ENCODE measurements at regions not wholly inside any gene's neighbourhood (a gene's known extent, or its start where the extent isn't known, plus 50 kb on each side); places are given as distances from the start of the nearest gene placed in this dataset.

DNA sequence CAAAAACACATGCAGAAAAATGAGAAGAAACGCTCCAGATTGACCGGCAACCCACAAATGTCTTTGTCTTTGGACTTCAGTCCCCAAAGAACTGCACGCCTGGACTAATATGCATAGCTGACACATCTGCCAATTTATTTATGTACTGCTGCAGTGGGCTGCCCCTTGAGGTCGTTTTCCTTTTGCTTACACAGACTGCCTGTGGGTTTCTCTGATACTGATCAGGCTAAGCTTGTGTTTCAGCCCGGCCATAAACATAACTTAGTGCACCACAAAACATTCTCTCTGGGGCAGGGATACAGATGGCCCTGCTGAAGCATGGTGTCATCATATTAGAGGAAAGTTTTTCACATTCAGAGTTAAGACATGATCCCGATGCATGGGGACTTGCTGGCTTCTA lies 75.4 kb downstream of the NUDT12 start:
- H3K9ac ChIP-seq (ENCODE audit: low read depth, low read length, poor library complexity, severe bottlenecking) = no peak overlapping the region
- peaks cover 8% of the 10 kb centered on the region for H3K4me1 ChIP-seq (ENCODE audit: insufficient read depth, low read length, poor library complexity, severe bottlenecking)
- TF ChIP-seq EZH2phosphoT487 (IDR thresholded peaks at IDR 0.05; ENCODE audit: borderline replicate concordance) = no peak
- TF ChIP-seq, protein P1, sequence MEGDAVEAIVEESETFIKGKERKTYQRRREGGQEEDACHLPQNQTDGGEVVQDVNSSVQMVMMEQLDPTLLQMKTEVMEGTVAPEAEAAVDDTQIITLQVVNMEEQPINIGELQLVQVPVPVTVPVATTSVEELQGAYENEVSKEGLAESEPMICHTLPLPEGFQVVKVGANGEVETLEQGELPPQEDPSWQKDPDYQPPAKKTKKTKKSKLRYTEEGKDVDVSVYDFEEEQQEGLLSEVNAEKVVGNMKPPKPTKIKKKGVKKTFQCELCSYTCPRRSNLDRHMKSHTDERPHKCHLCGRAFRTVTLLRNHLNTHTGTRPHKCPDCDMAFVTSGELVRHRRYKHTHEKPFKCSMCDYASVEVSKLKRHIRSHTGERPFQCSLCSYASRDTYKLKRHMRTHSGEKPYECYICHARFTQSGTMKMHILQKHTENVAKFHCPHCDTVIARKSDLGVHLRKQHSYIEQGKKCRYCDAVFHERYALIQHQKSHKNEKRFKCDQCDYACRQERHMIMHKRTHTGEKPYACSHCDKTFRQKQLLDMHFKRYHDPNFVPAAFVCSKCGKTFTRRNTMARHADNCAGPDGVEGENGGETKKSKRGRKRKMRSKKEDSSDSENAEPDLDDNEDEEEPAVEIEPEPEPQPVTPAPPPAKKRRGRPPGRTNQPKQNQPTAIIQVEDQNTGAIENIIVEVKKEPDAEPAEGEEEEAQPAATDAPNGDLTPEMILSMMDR (conservative IDR thresholded peaks at IDR 0.05; ENCODE audit: low read length) = no peak
- H3K4me3 ChIP-seq (ENCODE audit: low read length, poor library complexity, severe bottlenecking) = no peak overlapping the region
- H3K9me2 ChIP-seq (replicated peaks; ENCODE audit: low read depth, low read length) = no peaks in the 10 kb centered on the region
- no peaks in the 10 kb centered on the region for H3F3A ChIP-seq (ENCODE audit: low read depth)
- no peaks in the 10 kb centered on the region for H4K20me1 ChIP-seq (ENCODE audit: insufficient read depth, low read length, poor library complexity, severe bottlenecking)
- H3K4me2 ChIP-seq (ENCODE audit: low read depth, low read length, poor library complexity, severe bottlenecking) = no peak overlapping the region
- no peaks in the 10 kb centered on the region for H3K36me3 ChIP-seq (ENCODE audit: insufficient read depth, low read length)
- H3K27me3 ChIP-seq (ENCODE audit: insufficient read depth, low read length, poor library complexity, severe bottlenecking) = no peaks in the 10 kb centered on the region
- no peak overlapping the region for H2AFZ ChIP-seq (ENCODE audit: low read length)
- H3K9me3 ChIP-seq (ENCODE audit: insufficient read depth, low read depth, low read length) = no peaks in the 10 kb centered on the region
- H3K79me2 ChIP-seq (ENCODE audit: insufficient read depth, low read length) = no peaks in the 10 kb centered on the region

DNA sequence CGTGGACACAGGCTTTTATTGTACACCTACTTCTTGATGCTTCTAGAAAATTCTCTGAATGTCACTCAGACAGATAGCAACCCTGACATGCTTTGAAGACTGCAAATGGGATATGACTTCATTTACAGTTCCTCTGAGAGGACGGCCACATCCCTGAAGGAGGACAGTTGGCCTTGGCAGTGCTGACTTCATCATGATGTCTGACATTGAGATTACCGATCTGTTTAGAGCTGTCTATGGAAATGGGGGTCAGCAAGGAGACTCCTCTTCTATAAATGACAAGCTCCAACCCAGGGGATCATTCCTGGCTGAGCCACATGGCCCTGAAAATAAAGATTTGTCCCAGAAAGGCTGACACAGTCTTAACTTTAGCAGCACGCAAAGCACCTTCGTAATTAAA lies 75.8 kb downstream of the NUDT12 start:
- Histone ChIP-seq H3K4me1 (ENCODE audit: insufficient read depth, low read length, poor library complexity, severe bottlenecking) (peaks cover 8% of the 10 kb centered on the region), H3F3A (ENCODE audit: low read depth) (no peaks in the 10 kb centered on the region), H3K79me2 (ENCODE audit: insufficient read depth, low read length) (no peaks in the 10 kb centered on the region), H4K20me1 (ENCODE audit: insufficient read depth, low read length, poor library complexity, severe bottlenecking) (no peaks in the 10 kb centered on the region), H3K9me3 (ENCODE audit: insufficient read depth, low read depth, low read length) (no peaks in the 10 kb centered on the region), H3K36me3 (ENCODE audit: insufficient read depth, low read length) (no peaks in the 10 kb centered on the region), H2AFZ (ENCODE audit: low read length) (no peak overlapping the region), H3K4me3 (ENCODE audit: low read length, poor library complexity, severe bottlenecking) (no peak overlapping the region), H3K27me3 (ENCODE audit: insufficient read depth, low read length, poor library complexity, severe bottlenecking) (no peaks in the 10 kb centered on the region), H3K9ac (ENCODE audit: low read depth, low read length, poor library complexity, severe bottlenecking) (no peak overlapping the region), H3K9me2 (replicated peaks; ENCODE audit: low read depth, low read length) (no peaks in the 10 kb centered on the region), H3K4me2 (ENCODE audit: low read depth, low read length, poor library complexity, severe bottlenecking) (no peak overlapping the region)
- TF ChIP-seq, protein P1 (conservative IDR thresholded peaks at IDR 0.05; ENCODE audit: low read length) = no peak
- no peak for TF ChIP-seq EZH2phosphoT487 (IDR thresholded peaks at IDR 0.05; ENCODE audit: borderline replicate concordance)

DNA sequence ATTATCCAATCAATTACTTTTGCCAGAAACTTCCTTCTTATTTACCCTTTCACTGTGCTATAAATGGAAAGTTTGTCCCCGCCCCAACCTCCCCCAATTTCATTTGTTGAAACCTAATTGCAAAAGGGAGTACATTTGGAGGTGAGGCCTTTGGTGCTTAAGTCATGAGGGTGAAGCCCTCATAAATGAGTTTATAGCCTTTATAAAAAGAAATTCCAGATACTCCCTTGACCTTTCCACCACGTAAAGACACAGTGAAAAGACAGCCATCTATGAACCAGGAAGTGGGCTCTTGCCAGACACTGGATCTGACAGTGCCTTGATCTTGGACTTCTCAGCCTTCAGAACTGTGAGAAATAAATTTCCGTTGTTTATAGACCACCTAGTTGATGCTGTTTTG lies 82.3 kb downstream of the NUDT12 start:
- no peaks in the 10 kb centered on the region for H3K36me3 ChIP-seq (ENCODE audit: insufficient read depth, low read length)
- no peak overlapping the region for H3K9ac ChIP-seq (ENCODE audit: low read depth, low read length, poor library complexity, severe bottlenecking)
- TF ChIP-seq, protein P1 (conservative IDR thresholded peaks at IDR 0.05; ENCODE audit: low read length) = no peak
- no peak for TF ChIP-seq EZH2phosphoT487 (IDR thresholded peaks at IDR 0.05; ENCODE audit: borderline replicate concordance)
- no peaks in the 10 kb centered on the region for H3K79me2 ChIP-seq (ENCODE audit: insufficient read depth, low read length)
- H3K4me1 ChIP-seq (ENCODE audit: insufficient read depth, low read length, poor library complexity, severe bottlenecking) = no peaks in the 10 kb centered on the region
- H3K4me2 ChIP-seq (ENCODE audit: low read depth, low read length, poor library complexity, severe bottlenecking) = no peak overlapping the region
- no peaks in the 10 kb centered on the region for H4K20me1 ChIP-seq (ENCODE audit: insufficient read depth, low read length, poor library complexity, severe bottlenecking)
- no peaks in the 10 kb centered on the region for H3F3A ChIP-seq (ENCODE audit: low read depth)
- H3K4me3 ChIP-seq (ENCODE audit: low read length, poor library complexity, severe bottlenecking) = no peak overlapping the region
- no peaks in the 10 kb centered on the region for H3K9me2 ChIP-seq (replicated peaks; ENCODE audit: low read depth, low read length)
- no peaks in the 10 kb centered on the region for H3K27me3 ChIP-seq (ENCODE audit: insufficient read depth, low read length, poor library complexity, severe bottlenecking)
- H2AFZ ChIP-seq (ENCODE audit: low read length) = no peak overlapping the region
- H3K9me3 ChIP-seq (ENCODE audit: insufficient read depth, low read depth, low read length) = no peaks in the 10 kb centered on the region

All from Loucy (cell line).